ENCODE measurements at regions not wholly inside any gene's neighbourhood (a gene's known extent, or its start where the extent isn't known, plus 50 kb on each side); places are given as distances from the start of the nearest gene placed in this dataset.

- DNase-seq = no peak
Observed at GRCh38 chr18:57202881-57203280, 56.0 kb downstream of the BOD1L2 start.

GRCh38 chr18:57205641-57206040, 58.8 kb downstream of the BOD1L2 start:
- DNase-seq = no peak

DNA sequence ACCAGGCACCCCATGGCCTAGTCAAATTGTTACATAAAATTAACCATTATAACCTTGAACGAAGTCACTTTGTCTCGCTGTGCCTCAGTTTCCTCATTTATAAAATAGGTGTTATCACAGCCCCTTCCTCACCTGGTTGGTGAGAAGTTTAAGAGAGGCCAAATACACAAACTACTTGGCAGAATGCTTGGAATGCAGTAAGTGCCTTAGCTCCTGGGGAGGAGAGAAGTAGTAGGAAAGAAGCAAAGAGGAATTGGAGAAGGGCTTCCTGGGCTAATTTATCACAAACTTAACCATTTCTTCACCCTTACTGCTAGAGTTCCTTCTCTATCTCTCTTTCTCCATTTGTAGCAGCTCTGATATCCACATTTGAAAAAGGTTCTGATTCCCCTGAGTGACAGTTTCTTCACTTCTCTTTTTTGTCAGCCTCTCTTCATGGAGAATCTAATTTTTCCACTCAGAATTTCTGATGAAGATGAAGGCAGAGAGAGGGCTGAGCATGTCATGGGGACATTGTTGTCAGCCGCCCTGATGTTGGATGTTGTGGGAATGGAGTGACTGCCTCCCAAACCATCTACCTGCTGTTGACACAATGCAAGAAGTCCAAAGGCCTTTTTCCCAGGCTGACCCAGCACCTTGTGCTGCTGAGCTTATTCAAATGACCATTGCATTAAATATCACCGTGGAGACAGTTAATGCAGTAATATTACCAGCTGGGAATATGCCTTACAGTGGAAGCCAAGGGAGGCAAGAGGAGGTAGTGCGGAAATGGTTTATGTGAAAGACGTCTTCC, 60.4 kb downstream of the BOD1L2 start:
- DNase-seq = no peak

DNA sequence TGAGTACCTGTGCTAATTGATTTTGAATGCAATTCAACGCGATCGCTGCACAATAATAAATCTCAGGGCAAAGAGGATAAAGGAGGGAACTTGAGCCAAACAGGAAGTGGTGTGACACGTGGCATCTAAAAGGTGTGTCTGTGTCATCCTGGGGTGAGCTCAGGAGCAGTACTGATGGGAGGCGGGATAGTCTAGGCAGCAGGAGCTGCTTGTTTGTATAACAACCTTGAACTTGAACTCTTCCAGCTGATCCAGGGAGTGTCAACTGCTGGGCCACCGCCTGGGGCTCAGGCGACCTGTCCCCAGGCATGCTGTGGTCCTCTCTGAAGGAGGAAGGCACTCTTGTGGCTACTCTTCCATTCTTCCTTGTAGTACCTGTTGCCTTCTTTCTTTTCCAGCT, 61.2 kb downstream of the BOD1L2 start:
- no peak for DNase-seq

GRCh38 chr18:57209713-57210106, 62.8 kb downstream of the BOD1L2 start:
- DNase-seq = no peak

DNA sequence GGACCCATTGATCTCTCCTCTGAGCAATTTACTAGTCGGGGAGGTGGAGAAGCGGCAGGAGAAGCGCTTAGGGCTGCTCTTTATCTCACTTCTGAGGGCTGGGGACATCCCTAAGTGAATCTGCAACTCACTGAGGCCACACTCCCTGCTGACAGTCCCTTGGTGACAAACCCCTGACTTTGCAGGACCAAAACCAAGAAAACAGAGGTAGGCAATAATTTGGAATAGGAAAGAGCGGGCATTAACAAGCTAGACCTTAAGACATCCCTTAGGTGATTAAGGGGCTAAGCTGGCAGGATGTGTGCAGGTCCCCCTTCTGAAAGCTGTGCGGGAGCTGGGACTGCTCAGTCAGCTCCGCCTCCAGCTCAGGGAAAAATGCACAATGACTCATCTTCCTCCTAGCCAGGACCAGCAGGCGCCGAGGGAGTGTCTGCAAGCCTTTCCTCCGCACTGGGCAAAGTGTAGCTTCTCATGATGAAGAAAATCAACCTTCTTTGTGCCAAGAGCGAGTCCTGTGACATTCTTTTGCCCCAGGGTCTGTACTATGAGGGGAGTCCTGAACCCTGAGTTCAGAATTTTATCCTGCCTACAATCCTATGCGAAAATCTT, 63.3 kb downstream of the BOD1L2 start:
- peak in 1 of 2 experiments; percentile 8 for DNase-seq

GRCh38 chr18:57210716-57211411, 64.0 kb downstream of the BOD1L2 start:
- DNase-seq = no peak

GRCh38 chr18:57211412-57211750, 64.5 kb downstream of the BOD1L2 start:
- DNase-seq = no peak

GRCh38 chr18:57211776-57212175, 64.9 kb downstream of the BOD1L2 start:
- no peak for DNase-seq

DNA sequence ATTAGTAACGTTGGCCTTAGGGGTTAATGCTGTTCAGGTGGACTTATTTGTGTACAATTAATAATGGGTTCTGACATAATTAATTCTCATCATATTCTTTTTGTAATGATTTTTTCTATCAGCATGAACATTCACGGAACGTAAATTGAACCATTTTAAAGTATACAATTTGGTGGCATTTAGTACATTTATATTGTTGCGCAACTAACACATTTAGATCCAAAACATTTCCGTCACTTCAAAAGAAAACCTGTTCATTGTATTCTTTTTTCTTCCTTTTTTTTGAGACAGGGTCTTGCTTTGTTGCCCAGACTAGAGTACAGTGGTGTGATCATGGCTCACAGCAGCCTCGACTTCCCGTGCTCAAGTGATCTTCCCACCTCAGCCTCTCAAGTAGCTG, 65.8 kb downstream of the BOD1L2 start:
- no peak for DNase-seq

GRCh38 chr18:57214976-57215375, 68.1 kb downstream of the BOD1L2 start:
- no peak for DNase-seq

- no peak for DNase-seq
Observed at GRCh38 chr18:57218281-57218680, 71.4 kb downstream of the BOD1L2 start.

DNA sequence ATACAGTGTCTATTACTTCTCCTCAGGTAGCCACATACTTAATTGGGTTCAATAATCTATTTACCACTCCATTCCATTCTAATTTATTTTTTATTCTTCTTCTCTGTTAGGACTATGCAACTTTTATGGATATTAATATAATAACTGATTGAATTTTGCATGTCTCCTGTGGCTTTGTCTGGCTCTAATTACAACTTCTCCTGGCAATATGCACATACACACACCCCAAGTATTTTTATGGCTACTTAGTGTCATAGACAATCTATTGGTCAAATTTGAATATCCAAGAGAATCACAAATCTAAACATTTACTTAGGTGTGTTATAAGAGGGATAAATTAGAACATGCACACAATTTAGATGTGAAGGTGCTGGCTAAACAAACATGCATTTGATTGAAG, 73.1 kb downstream of the BOD1L2 start:
- no peak for DNase-seq

DNA sequence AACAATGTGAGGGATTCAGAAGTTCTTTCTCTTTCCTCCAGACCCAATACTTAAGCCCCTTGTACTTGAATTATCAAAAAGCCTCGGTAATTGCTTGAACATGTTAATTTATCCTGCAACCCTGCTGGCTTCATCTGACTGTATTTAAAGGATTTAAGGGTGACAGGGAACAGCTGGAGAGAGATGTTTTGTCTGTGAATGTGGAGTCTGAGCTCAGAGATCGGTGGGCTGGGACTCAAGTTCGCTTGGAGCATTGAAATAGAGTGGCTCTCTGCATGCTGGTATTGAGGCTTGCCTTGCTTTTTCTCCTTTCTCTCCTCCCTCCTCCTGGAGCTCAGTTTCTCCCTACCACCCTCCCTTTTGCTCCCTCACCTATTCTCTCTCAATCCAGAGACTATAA, 73.6 kb downstream of the BOD1L2 start:
- DNase-seq = peak; percentile 67 to 81

GRCh38 chr18:57220930-57221483, 74.1 kb downstream of the BOD1L2 start:
- no peak for DNase-seq

DNA sequence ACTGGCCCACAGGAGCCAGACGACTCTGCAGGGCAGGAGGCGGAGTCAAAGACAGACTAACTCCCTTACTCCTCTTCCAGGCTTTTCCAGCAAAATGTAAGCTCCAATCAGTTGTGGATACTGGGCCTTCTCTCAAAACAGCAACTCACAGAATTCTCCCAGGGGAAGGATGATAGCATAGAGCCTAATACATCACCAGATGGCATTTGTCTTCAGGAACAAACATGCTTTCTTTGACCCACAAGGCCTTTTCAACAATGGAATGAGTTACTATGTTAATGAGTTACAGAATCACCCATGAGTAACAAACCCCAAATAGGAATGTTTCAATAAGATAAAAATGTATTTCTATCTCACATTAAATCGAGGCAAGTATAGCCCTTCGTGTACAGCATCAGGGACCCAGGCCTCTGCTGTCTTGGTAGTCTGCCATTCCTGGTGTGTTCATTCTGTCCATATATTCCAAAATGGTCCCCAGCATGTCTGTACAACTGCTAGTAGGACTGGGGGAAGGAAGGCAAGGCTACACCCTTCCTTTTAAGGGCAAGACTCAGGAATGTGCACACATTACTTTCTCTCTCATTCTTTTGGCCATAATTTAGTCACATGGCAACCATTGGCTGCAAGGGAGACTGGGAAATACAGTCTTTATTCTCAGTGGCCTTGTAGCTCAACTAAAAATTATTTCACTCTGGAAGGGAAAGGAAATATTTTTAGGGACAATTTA, 76.4 kb downstream of the BOD1L2 start:
- peak in 1 of 2 experiments; percentile 45 for DNase-seq

DNA sequence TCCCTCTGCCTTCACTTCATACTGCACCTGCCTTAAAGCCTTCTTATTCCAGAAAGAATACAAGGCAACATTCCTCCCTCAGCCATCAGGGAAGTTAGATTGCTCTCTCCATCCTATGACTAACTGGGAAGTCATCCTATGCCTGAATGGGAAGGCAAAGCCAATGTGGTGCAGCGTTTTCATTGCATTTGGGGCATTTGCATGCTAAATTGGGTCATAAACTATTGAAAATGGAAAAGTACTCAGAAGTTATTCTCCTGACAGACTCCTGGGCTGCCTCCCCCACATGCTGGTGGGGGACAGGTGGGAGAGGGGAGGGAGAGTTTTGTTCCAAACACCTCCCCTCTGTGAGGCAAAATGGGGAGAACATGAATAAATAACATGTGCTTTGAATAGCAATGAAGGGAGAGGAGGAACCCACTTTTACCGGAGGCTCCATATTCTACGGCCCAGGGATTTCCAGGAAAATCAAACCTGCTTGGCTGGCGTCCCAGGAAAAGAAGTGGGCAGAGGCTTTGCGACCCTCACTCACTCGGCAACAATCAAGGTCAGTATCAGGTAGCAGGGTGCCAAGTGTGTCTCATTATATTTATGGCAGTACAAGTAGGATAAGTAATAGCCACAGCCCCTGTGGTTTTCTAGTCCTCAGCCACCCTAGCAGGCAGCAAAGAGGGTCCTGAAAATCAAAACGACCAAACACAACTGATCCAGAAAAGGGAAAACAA, 84.1 kb downstream of the BOD1L2 start:
- no peak for DNase-seq

GRCh38 chr18:57231864-57232263, 85.0 kb downstream of the BOD1L2 start:
- DNase-seq = no peak

- DNase-seq = no peak
Observed at GRCh38 chr18:57234346-57234745, 87.5 kb downstream of the BOD1L2 start.

DNA sequence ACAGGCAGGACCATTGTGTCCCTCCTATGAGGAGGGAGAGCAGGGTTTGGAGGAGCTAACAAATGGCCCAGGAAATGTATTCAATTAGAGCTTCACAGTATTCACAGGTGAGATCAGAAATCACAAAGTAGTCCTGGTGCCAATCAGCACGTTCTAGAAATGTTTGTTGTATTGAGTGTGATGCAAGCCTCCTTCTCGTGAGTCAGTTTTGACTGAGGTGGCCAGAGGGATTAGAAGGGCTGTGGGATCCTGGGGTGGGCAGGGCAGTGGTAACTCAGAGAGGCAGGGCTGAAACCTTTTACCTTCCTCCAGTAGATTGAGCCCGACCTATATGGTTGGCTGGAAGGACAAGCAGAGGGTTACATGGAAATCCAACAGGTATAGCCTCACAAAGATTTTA, 95.0 kb downstream of the BOD1L2 start:
- no peak for DNase-seq

- DNase-seq = no peak
Observed at GRCh38 chr18:57242285-57242684, 95.4 kb downstream of the BOD1L2 start.

DNA sequence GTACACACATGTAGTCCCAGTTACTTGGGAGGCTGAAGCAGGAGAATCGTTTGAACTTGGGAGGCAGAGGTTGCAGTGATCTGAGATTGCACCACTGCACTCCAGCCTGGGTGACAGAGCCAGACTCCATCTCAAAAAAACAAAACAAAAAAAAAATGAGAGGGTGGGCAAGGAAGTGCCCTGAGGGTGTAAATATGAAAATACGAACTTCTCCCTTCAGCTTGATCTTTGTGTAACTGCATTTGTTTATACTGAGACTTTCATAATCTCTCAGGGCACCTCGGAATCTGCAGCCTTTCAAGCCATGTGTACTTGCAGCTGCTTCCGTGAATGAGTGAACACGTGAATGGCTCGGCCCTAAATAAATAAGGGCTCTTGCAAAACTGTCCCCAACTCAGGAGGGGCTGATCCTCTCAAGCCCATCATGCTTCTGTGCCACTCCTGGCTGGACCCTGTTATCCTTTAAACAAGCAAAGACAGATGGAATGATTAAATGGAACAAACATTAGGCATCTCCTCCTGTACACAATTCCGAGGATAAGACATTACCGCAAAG, 96.8 kb downstream of the BOD1L2 start:
- no peak for DNase-seq
